SK-N-MC (cell line): ENCODE measurements at regions not wholly inside any gene's neighbourhood (a gene's known extent, or its start where the extent isn't known, plus 50 kb on each side); places are given as distances from the start of the nearest gene placed in this dataset.
"Not testable (repeated sequence)": the region's sequence is repeated elsewhere in the genome, so short reads cannot be mapped to it uniquely, and the experiment has no call there.

Experiments used
- DNase-seq: peaks from one replicate; pipeline ENCODE4 v3.0.0-alpha.2; 2011; ENCODE audit warnings: low read depth, low spot score
- H3K27ac ChIP-seq: fragments of 200-600 bp; sonication (generic); 2 replicates; pipeline ENCODE4 v1.5.1; 2016; ENCODE audit warnings: mixed run types
- H3K36me3 ChIP-seq: fragments of 200-600 bp; sonication (generic); 2 replicates; pipeline ENCODE4 v1.6.1; 2017; ENCODE audit warnings: antibody characterized with exemption, low read length, mixed read lengths; ENCODE audit not compliant: insufficient read depth
- H3K4me3 ChIP-seq: fragments of 200-600 bp; sonication (generic); 2 replicates; pipeline ENCODE4 v1.5.1; 2016
- H3K9ac ChIP-seq: fragments of 200-600 bp; sonication (generic); 2 replicates; pipeline ENCODE4 v1.8.0; 2017; ENCODE audit warnings: mixed run types, mixed read lengths; ENCODE audit not compliant: insufficient read length
- H3K9me3 ChIP-seq: fragments of 200-600 bp; sonication (generic); 2 replicates; pipeline ENCODE4 v1.6.1; 2017; ENCODE audit warnings: low read depth, mild to moderate bottlenecking, antibody characterized with exemption, low read length, moderate library complexity, mixed read lengths
- EZH2 ChIP-seq: fragments of 200-600 bp; sonication (generic); IDR thresholded peaks from one replicate; pipeline ENCODE4 v1.6.1; 2017; ENCODE audit warnings: antibody characterized with exemption
- FOXP2 ChIP-seq: optimal IDR thresholded peaks from 2 replicates; pipeline ENCODE3; 2011; ENCODE audit warnings: mild to moderate bottlenecking, moderate library complexity; ENCODE audit not compliant: insufficient read depth; ENCODE audit errors: extremely low read length, control extremely low read depth
- POLR2AphosphoS5 ChIP-seq: IDR thresholded peaks from 2 replicates; pipeline ENCODE4 v1.6.1; 2012; ENCODE audit warnings: mild to moderate bottlenecking, low read depth, low read length, borderline replicate concordance

DNA sequence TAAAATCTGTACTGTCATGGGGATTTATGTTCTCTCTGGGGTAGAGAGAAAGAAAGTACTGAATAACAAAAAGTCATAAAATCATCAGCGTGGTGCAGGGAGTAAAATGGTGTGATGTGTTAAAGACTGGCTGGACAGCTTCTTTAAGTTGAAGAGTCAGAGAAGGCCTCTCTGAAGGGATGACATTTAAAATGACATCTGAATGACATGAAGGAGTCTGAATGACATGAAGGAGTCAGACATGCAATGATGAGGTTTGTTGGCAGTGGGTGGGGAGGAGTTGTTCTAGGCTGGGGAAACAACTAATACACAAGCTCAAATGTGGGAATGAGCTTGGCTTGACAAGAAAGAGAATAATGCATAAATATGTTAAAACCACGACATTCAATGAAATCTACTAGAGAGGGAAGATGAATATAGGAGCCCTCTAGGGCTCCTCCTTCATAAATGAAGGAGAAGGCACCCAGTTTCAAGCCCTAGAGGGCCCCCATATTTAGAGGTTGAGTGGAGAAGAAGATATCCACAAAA, 63.9 kb upstream of the KIT start:
- Histone ChIP-seq H3K4me3 (no peak overlapping the region), H3K9me3 (no peaks in the 10 kb centered on the region), H3K9ac (no peak overlapping the region), H3K27ac (no peak overlapping the region), H3K36me3 (no peaks in the 10 kb centered on the region)
- no peak for DNase-seq
- TF ChIP-seq FOXP2: no peak
- TF ChIP-seq EZH2: no peak
- TF ChIP-seq POLR2AphosphoS5: no peak

DNA sequence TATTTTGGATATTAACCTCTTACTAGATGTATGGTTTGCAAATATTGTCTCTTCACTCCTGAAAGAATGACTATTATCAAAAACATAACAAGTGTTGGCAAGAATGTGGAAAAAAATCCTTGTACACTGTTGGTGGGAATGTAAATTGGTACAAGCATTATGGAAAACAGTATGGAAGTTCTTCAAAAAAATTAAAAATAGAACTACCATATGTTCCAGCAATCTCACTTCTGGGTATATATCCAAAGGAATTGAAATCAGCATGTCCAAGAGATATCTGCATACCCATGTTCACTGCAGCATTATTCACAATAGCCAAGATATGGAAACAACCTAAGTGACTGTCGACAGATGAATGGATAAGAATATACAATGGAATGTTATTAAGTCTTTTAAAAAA, 61.6 kb upstream of the KIT start:
- no peak overlapping the region for H3K4me3 ChIP-seq
- DNase-seq: no peak
- H3K9ac ChIP-seq: no peak overlapping the region
- TF ChIP-seq FOXP2: no peak
- TF ChIP-seq EZH2: no peak
- TF ChIP-seq POLR2AphosphoS5: no peak
- H3K36me3 ChIP-seq: no peaks in the 10 kb centered on the region
- H3K9me3 ChIP-seq: no peaks in the 10 kb centered on the region
- H3K27ac ChIP-seq: no peak overlapping the region

DNA sequence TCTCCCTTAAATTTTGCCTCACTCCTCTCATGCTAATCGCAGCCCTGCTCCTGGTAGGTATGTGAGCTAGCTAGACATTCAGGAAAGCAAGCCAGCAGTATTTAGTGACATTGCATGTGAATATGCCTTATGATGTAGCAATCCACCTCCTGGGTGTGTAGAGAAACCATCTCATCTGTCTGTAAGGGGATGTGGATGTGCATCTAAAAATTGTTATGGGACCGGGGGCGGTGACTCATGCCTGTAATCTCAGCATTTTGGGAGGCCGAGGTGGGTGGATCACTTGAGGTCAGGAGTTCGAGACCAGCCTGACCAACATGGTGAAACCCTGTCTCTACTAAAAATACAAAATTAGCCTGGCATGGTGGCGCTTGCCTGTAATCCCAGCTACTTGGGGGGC, 60.1 kb upstream of the KIT start:
- not testable (repeated sequence) for H3K36me3 ChIP-seq, H3K4me3 ChIP-seq, H3K27ac ChIP-seq, DNase-seq, H3K9me3 ChIP-seq, H3K9ac ChIP-seq

GRCh38 chr4:54602175-54602574, 55.6 kb upstream of the KIT start:
- H3K9me3 ChIP-seq, H3K36me3 ChIP-seq, DNase-seq, H3K9ac ChIP-seq, H3K27ac ChIP-seq, H3K4me3 ChIP-seq: not testable (repeated sequence)

DNA sequence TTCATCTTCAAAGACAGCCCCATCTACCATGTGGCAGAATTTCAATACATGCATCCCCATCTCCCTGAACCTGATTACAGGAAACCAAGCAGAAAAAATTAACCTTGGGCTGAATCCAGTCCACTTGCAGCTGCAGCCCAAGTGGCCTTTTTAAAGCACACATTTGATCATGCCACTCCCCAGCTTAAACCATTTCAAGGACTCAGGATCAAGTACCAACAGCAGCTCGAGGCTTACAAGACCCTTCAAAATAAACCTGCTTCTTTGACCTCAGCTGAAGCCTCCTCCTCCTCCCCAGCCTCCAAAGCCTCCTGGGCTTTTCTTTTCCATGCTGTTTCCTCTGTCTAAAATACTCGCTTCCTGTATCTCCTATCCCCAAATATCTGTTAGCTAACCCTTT, 50.7 kb upstream of the KIT start:
- Histone ChIP-seq H3K9ac (no peak overlapping the region), H3K4me3 (no peak overlapping the region), H3K36me3 (no peaks in the 10 kb centered on the region), H3K27ac (no peak overlapping the region), H3K9me3 (no peaks in the 10 kb centered on the region)
- no peak for TF ChIP-seq POLR2AphosphoS5
- TF ChIP-seq EZH2: no peak
- TF ChIP-seq FOXP2: no peak
- DNase-seq: no peak

- no peak overlapping the region for H3K27ac ChIP-seq
- H3K4me3 ChIP-seq: no peak overlapping the region
- no peak for DNase-seq
- H3K9me3 ChIP-seq: no peaks in the 10 kb centered on the region
- no peaks in the 10 kb centered on the region for H3K36me3 ChIP-seq
- TF ChIP-seq EZH2 (no peak), FOXP2 (no peak), POLR2AphosphoS5 (no peak)
- H3K9ac ChIP-seq: no peak overlapping the region
Observed at GRCh38 chr4:54607521-54607920, 50.2 kb upstream of the KIT start.
